ENCODE measurements at regions not wholly inside any gene's neighbourhood (a gene's known extent, or its start where the extent isn't known, plus 50 kb on each side); places are given as distances from the start of the nearest gene placed in this dataset.

DNA sequence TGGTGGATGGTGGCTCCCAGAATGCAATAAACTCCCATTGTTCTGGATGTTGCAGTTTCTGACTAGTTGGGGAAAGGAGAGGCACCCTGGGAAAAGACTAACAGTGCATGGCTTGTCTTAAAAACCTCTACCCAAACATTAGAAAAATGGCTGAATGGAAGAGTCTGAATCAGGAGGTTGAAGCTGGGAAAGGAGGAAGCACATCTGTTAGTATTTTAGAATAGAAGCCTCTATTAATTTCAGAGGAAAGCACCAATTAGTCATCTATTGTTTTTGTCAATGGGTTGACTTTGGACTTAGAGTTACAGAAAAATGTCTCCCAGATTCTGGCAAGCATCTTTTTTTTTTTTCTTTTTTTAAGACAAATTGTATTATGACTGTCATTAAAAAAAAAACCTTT, 56.1 kb upstream of the ELMO1 start:
- no peak overlapping the region for H3K27ac ChIP-seq (ENCODE audit: insufficient read depth in 1 of 2, low read depth in 1 of 2, low read length in 2 of 2, poor library complexity in 1 of 2, severe bottlenecking in 2 of 2)
- peaks cover 0 to 1% (median 0%) of the 10 kb centered on the region in 4 experiments for H3K4me1 ChIP-seq (ENCODE audit: control extremely low read depth in 1 of 4, control insufficient read depth in 4 of 4, insufficient read depth in 4 of 4, low read length in 3 of 4)
- POLR2A ChIA-PET: no interaction called here
- no peaks in the 10 kb centered on the region for H3K36me3 ChIP-seq (ENCODE audit: control insufficient read depth in 4 of 4, insufficient read depth in 4 of 4, low read length in 3 of 4)
- H3K4me3 ChIP-seq (ENCODE audit: control insufficient read depth in 1 of 7, extremely low read depth in 1 of 7, insufficient read depth in 4 of 7, low read depth in 2 of 7, low read length in 6 of 7): no peak overlapping the region
- no peak for DNase-seq
- no peaks in the 10 kb centered on the region for H3K9me3 ChIP-seq (ENCODE audit: control extremely low read depth in 1 of 5, control insufficient read depth in 4 of 5, insufficient read depth in 2 of 5, low read depth in 1 of 5, low read length in 4 of 5)
- CTCF ChIA-PET: interaction anchor here (0.8 to 7.2 kb wide), 6 partner anchors 9 to 271 kb away, joined by 3 to 94 read pairs (median 3); no protein-coding TSS in a partner anchor
- H3K27me3 ChIP-seq (replicated peaks in 2 of 5; ENCODE audit: control insufficient read depth in 4 of 5, insufficient read depth in 5 of 5, low read length in 4 of 5): no peaks in the 10 kb centered on the region

DNA sequence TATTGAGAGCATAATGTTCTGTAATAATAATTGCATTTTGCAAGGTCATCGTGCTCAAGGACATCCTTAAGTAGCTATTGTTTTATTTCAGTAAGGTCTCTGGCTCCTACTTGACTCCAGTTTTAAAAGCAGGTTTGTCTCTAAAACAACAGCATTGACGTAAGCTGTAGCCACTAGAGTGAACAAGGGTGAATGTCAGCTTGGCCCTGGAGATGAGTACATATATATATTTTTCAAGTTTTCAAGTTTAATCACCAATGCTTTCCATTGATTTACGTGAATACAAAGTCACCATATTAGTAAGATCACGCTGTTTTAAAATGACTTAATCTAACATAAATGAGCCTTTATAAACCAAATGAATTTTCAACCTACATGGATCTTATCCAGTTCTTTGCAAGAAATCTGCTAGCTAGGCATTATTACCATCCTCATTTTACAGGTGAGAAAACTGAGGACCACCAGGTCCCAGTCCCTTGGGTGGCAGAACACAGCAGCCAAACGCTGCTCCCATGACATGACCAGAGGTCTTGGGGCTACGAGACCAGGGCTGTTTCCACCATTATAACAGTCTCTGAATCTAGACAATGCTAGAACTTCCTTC, 57.2 kb upstream of the ELMO1 start:
- Histone ChIP-seq H3K4me1 (ENCODE audit: control extremely low read depth in 1 of 4, control insufficient read depth in 4 of 4, insufficient read depth in 4 of 4, low read length in 3 of 4) (peaks cover 0 to 2% (median 0%) of the 10 kb centered on the region in 4 experiments), H3K4me3 (ENCODE audit: control insufficient read depth in 1 of 7, extremely low read depth in 1 of 7, insufficient read depth in 4 of 7, low read depth in 2 of 7, low read length in 6 of 7) (no peak overlapping the region), H3K27ac (ENCODE audit: insufficient read depth in 1 of 2, low read depth in 1 of 2, low read length in 2 of 2, poor library complexity in 1 of 2, severe bottlenecking in 2 of 2) (no peak overlapping the region), H3K27me3 (replicated peaks in 2 of 5; ENCODE audit: control insufficient read depth in 4 of 5, insufficient read depth in 5 of 5, low read length in 4 of 5) (no peaks in the 10 kb centered on the region), H3K9me3 (ENCODE audit: control extremely low read depth in 1 of 5, control insufficient read depth in 4 of 5, insufficient read depth in 2 of 5, low read depth in 1 of 5, low read length in 4 of 5) (no peaks in the 10 kb centered on the region), H3K36me3 (ENCODE audit: control insufficient read depth in 4 of 4, insufficient read depth in 4 of 4, low read length in 3 of 4) (no peaks in the 10 kb centered on the region)
- no peak for DNase-seq
- ChIA-PET POLR2A (no interaction called here), CTCF (interaction anchor here (0.5 to 7.2 kb wide), 9 partner anchors 10 to 368 kb away, joined by 3 to 94 read pairs (median 3); no protein-coding TSS in a partner anchor)
- WGBS (ENCODE audit: insufficient coverage): 96% methylated on average over 5 of the region's 6 CpGs

DNA sequence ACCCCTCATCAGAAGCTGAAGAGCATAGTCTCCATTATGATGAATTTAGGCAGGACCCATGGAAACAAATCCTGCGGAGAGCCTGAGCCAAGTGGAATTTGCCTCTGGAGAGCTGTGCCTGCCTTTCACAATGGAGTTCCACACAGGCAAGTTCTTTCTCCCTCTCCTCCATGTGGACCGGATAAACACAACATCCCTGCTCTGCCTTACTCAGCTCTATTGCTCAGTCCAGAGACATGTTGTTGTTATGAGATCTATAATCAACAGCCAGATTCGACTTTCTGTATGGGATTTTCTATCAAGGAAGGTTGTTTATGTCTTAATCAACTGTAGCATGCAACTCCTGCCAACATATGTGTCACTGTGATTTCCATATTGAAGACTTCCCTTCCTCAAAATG, 59.5 kb upstream of the ELMO1 start:
- DNase-seq: no peak
- peaks cover 0 to 2% (median 0%) of the 10 kb centered on the region in 4 experiments for H3K4me1 ChIP-seq (ENCODE audit: control extremely low read depth in 1 of 4, control insufficient read depth in 4 of 4, insufficient read depth in 4 of 4, low read length in 3 of 4)
- H3K36me3 ChIP-seq (ENCODE audit: control insufficient read depth in 4 of 4, insufficient read depth in 4 of 4, low read length in 3 of 4): no peaks in the 10 kb centered on the region
- H3K4me3 ChIP-seq (ENCODE audit: control insufficient read depth in 1 of 7, extremely low read depth in 1 of 7, insufficient read depth in 4 of 7, low read depth in 2 of 7, low read length in 6 of 7): no peak overlapping the region
- ChIA-PET CTCF (interaction anchor here (1.0 to 7.2 kb wide), 14 partner anchors 8 to 325 kb away, joined by 3 to 94 read pairs (median 5); partner anchors contain the start of gene ELMO1), POLR2A (interaction anchor here (0.8 kb wide), 1 partner anchor 155 kb away, joined by 3 read pairs; no protein-coding TSS in a partner anchor)
- H3K9me3 ChIP-seq (ENCODE audit: control extremely low read depth in 1 of 5, control insufficient read depth in 4 of 5, insufficient read depth in 2 of 5, low read depth in 1 of 5, low read length in 4 of 5): no peaks in the 10 kb centered on the region
- WGBS (ENCODE audit: insufficient coverage): 100% methylated on average over 1 of the region's 3 CpGs
- H3K27ac ChIP-seq (ENCODE audit: insufficient read depth in 1 of 2, low read depth in 1 of 2, low read length in 2 of 2, poor library complexity in 1 of 2, severe bottlenecking in 2 of 2): no peak overlapping the region
- no peaks in the 10 kb centered on the region for H3K27me3 ChIP-seq (replicated peaks in 2 of 5; ENCODE audit: control insufficient read depth in 4 of 5, insufficient read depth in 5 of 5, low read length in 4 of 5)

DNA sequence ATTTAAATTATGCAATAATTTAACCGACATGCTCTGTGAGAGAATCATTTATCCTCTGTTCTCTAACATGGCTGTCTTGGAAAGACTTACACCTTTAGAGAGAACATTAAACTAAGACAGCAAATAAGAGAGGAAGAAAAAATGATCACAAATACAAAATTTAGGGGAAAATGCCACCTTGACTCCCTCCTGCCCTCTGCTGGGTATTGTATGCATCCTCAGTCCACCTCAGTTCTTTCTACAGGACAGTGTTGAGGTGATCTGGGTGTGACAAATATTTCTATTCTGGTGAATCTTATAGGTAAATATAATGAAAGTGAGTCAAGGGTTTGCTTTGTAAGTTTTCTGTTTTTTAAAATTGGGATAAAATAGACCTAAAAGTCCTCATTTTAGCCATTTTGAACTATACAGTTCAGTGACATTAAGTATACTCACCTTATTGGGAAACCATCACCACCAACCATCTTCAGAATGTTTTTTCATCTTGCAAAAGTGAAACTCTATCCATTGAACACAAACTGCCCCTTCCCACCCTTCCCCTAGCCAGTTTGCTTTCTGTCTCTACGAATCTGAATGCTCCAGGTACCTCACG, 61.5 kb upstream of the ELMO1 start:
- Histone ChIP-seq H3K27ac (ENCODE audit: insufficient read depth in 1 of 2, low read depth in 1 of 2, low read length in 2 of 2, poor library complexity in 1 of 2, severe bottlenecking in 2 of 2) (no peak overlapping the region), H3K27me3 (replicated peaks in 2 of 5; ENCODE audit: control insufficient read depth in 4 of 5, insufficient read depth in 5 of 5, low read length in 4 of 5) (no peaks in the 10 kb centered on the region), H3K4me1 (ENCODE audit: control extremely low read depth in 1 of 4, control insufficient read depth in 4 of 4, insufficient read depth in 4 of 4, low read length in 3 of 4) (peaks cover 0 to 2% (median 0%) of the 10 kb centered on the region in 4 experiments), H3K36me3 (ENCODE audit: control insufficient read depth in 4 of 4, insufficient read depth in 4 of 4, low read length in 3 of 4) (no peaks in the 10 kb centered on the region), H3K4me3 (ENCODE audit: control insufficient read depth in 1 of 7, extremely low read depth in 1 of 7, insufficient read depth in 4 of 7, low read depth in 2 of 7, low read length in 6 of 7) (no peak overlapping the region), H3K9me3 (ENCODE audit: control extremely low read depth in 1 of 5, control insufficient read depth in 4 of 5, insufficient read depth in 2 of 5, low read depth in 1 of 5, low read length in 4 of 5) (no peaks in the 10 kb centered on the region)
- ChIA-PET CTCF (interaction anchor here (0.8 to 7.2 kb wide), 9 partner anchors 14 to 276 kb away, joined by 3 to 94 read pairs (median 7); partner anchors contain the start of gene ELMO1), POLR2A (no interaction called here)
- no CpG with 5 or more reads among the region's 3 CpGs for WGBS (ENCODE audit: insufficient coverage)
- DNase-seq: peak; percentile 36 to 70 (median 57)

DNA sequence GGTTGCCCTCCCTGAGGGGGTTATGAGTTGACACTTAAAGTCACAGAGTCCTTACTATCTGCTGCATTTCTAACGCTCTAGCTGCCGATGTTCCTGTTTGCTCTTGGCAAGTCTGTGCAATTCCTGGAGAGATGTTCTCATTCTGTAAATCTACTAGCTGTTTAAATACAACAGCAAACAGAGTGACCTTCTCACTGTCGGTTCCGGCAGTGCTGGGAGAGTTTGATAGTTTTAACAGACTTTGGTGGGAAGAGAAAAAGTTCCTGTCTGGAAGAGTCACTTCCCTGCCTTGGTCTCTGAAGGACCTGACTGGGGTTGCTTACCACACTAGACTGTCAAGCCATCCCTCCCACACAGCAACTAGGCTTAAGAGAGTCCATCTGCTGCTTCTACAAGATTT, 63.3 kb upstream of the ELMO1 start:
- CTCF ChIA-PET: interaction anchor here (0.6 to 1.9 kb wide), 9 partner anchors 8 to 278 kb away, joined by 3 to 7 read pairs (median 3); no protein-coding TSS in a partner anchor
- 100% methylated on average over 2 of the region's 4 CpGs for WGBS (ENCODE audit: insufficient coverage)

DNA sequence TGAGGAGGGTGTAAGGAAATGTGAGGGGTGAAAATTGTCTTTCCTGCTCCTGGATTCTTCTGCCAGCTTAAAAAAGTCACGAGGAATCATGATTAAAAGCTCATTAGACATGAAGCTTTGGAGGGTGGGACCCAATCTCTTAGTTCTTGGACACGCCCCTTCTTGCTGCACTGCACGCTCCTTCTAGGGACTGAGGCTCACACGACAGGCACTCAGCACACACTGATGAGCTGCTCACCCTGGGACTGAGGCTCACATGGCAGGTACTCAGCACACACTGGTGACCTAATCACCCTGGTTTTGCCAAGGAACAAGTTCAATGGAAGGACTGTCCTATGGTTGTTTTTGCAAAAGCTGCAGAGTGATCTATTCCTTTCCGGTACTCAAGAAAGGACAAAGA, 65.8 kb upstream of the ELMO1 start:
- H3K27me3 ChIP-seq (replicated peaks in 2 of 5; ENCODE audit: control insufficient read depth in 4 of 5, insufficient read depth in 5 of 5, low read length in 4 of 5): no peaks in the 10 kb centered on the region
- DNase-seq: no peak
- H3K4me1 ChIP-seq (ENCODE audit: control extremely low read depth in 1 of 4, control insufficient read depth in 4 of 4, insufficient read depth in 4 of 4, low read length in 3 of 4): peaks cover 0 to 2% (median 0%) of the 10 kb centered on the region in 4 experiments
- H3K4me3 ChIP-seq (ENCODE audit: control insufficient read depth in 1 of 7, extremely low read depth in 1 of 7, insufficient read depth in 4 of 7, low read depth in 2 of 7, low read length in 6 of 7): no peak overlapping the region
- ChIA-PET CTCF (interaction anchor here (0.7 to 1.5 kb wide), 4 partner anchors 15 to 359 kb away, joined by 3 to 4 read pairs (median 3); no protein-coding TSS in a partner anchor), POLR2A (no interaction called here)
- H3K27ac ChIP-seq (ENCODE audit: insufficient read depth in 1 of 2, low read depth in 1 of 2, low read length in 2 of 2, poor library complexity in 1 of 2, severe bottlenecking in 2 of 2): no peak overlapping the region
- H3K9me3 ChIP-seq (ENCODE audit: control extremely low read depth in 1 of 5, control insufficient read depth in 4 of 5, insufficient read depth in 2 of 5, low read depth in 1 of 5, low read length in 4 of 5): no peaks in the 10 kb centered on the region
- WGBS (ENCODE audit: insufficient coverage): 100% methylated on average over 3 of the region's 5 CpGs
- H3K36me3 ChIP-seq (ENCODE audit: control insufficient read depth in 4 of 4, insufficient read depth in 4 of 4, low read length in 3 of 4): no peaks in the 10 kb centered on the region

More for the DNA sequence above, 63.3 kb upstream of the ELMO1 start:
- Histone ChIP-seq H3K36me3 (ENCODE audit: control insufficient read depth in 4 of 4, insufficient read depth in 4 of 4, low read length in 3 of 4) (no peaks in the 10 kb centered on the region), H3K9me3 (ENCODE audit: control extremely low read depth in 1 of 5, control insufficient read depth in 4 of 5, insufficient read depth in 2 of 5, low read depth in 1 of 5, low read length in 4 of 5) (no peaks in the 10 kb centered on the region), H3K4me3 (ENCODE audit: control insufficient read depth in 1 of 7, extremely low read depth in 1 of 7, insufficient read depth in 4 of 7, low read depth in 2 of 7, low read length in 6 of 7) (no peak overlapping the region), H3K27ac (ENCODE audit: insufficient read depth in 1 of 2, low read depth in 1 of 2, low read length in 2 of 2, poor library complexity in 1 of 2, severe bottlenecking in 2 of 2) (no peak overlapping the region), H3K27me3 (replicated peaks in 2 of 5; ENCODE audit: control insufficient read depth in 4 of 5, insufficient read depth in 5 of 5, low read length in 4 of 5) (no peaks in the 10 kb centered on the region), H3K4me1 (ENCODE audit: control extremely low read depth in 1 of 4, control insufficient read depth in 4 of 4, insufficient read depth in 4 of 4, low read length in 3 of 4) (peaks cover 0 to 2% (median 0%) of the 10 kb centered on the region in 4 experiments)
- POLR2A ChIA-PET: no interaction called here
- DNase-seq: no peak

DNA sequence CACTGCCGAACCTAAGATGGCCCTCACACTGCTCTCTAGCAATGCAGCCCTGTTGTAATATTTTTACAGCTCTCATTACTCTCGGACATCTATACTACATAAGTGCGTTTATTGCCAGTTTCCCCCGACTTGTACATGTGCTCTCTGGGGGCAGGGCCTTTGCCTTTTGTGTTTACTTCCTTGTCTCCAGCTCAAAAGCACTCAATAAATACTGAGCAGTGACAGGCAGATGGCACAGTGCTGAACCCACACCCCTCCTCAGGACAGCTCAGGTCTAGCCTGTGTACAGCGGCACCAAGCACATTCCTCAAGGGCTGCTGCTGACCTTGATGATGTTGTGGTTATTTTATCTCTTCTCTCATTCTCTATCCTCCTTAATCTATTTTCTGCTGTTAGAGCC, 68.0 kb upstream of the ELMO1 start:
- Histone ChIP-seq H3K27me3 (replicated peaks in 2 of 5; ENCODE audit: control insufficient read depth in 4 of 5, insufficient read depth in 5 of 5, low read length in 4 of 5) (no peaks in the 10 kb centered on the region), H3K9me3 (ENCODE audit: control extremely low read depth in 1 of 5, control insufficient read depth in 4 of 5, insufficient read depth in 2 of 5, low read depth in 1 of 5, low read length in 4 of 5) (no peaks in the 10 kb centered on the region), H3K36me3 (ENCODE audit: control insufficient read depth in 4 of 4, insufficient read depth in 4 of 4, low read length in 3 of 4) (no peaks in the 10 kb centered on the region), H3K4me1 (ENCODE audit: control extremely low read depth in 1 of 4, control insufficient read depth in 4 of 4, insufficient read depth in 4 of 4, low read length in 3 of 4) (no peaks in the 10 kb centered on the region), H3K4me3 (ENCODE audit: control insufficient read depth in 1 of 7, extremely low read depth in 1 of 7, insufficient read depth in 4 of 7, low read depth in 2 of 7, low read length in 6 of 7) (no peak overlapping the region), H3K27ac (ENCODE audit: insufficient read depth in 1 of 2, low read depth in 1 of 2, low read length in 2 of 2, poor library complexity in 1 of 2, severe bottlenecking in 2 of 2) (no peak overlapping the region)
- WGBS (ENCODE audit: insufficient coverage): 94% methylated on average over 4 of the region's 5 CpGs
- POLR2A ChIA-PET: no interaction called here
- peak in 1 of 3 donors; percentile 15 for DNase-seq
- CTCF ChIA-PET: interaction anchor here (0.6 to 2.1 kb wide), 4 partner anchors 8 to 315 kb away, joined by 3 to 5 read pairs (median 4); no protein-coding TSS in a partner anchor

All from common myeloid progenitor, CD34-positive (primary cell).